NOMO-1 treated with dmso at 0.1 percent for 144 hours (cell line): ENCODE measurements at regions not wholly inside any gene's neighbourhood (a gene's known extent, or its start where the extent isn't known, plus 50 kb on each side); places are given as distances from the start of the nearest gene placed in this dataset.
"Not testable (repeated sequence)": the region's sequence is repeated elsewhere in the genome, so short reads cannot be mapped to it uniquely, and the experiment has no call there.

ENCODE experiments used
- DNase-seq: peaks from one replicate; lab custom pipeline; 2025; ENCODE audit not compliant: unreplicated experiment; lab: John Stamatoyannopoulos, UW

DNA sequence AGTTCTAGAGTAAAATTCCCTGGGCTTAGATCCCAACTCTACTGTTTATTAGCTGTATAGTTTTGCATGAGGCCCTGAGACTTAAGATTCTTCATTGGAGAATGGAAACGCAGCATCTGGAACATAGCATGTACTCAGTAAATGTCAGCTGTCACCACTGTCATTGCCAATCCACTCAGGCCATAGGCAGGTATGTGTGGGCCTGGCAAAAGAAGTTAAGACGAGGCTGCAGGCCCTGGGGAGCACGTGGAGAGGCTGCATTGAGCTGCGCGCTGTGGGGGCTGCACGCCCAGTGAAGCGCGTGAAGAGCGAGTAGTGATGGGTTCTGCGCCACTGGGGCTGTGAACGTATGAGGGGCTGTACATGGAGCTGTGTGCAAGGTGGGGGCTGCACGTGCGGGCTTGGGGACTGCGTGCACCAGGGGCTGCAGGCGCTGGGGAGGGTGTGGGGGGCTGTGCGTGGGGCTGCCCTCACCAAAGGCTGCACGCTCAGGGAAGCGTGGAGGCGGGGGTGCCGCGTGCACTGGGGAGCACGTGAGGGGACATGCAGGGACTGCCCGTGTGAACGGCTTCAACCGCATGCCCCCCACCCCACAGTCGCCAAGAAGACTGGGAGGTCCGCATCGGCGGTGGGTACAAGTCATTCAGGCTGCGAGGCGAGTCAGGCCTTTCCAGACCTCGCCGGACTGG lies 85.5 kb downstream of the PRR15 start:
- DNase-seq: no peak

DNA sequence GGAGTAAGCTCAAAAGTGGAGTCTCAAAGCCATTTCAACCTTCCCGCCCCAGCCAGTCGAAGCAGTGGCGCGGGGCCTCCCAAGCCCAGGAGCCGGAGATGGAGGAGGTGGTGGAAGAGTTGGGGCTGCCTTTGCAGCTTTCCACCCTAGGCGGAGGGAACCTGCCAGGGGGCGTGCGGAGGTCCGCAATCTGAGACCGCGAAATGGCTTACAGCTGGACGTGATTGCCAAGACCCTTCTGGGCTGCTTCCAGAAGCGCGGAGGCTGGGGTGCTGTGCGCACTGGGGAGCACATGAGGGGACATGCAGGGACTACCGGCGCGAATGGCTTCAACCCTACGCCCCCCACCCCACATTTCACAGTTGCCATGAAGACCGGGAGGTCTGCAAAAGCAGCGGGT lies 86.2 kb downstream of the PRR15 start:
- DNase-seq: no peak

DNA sequence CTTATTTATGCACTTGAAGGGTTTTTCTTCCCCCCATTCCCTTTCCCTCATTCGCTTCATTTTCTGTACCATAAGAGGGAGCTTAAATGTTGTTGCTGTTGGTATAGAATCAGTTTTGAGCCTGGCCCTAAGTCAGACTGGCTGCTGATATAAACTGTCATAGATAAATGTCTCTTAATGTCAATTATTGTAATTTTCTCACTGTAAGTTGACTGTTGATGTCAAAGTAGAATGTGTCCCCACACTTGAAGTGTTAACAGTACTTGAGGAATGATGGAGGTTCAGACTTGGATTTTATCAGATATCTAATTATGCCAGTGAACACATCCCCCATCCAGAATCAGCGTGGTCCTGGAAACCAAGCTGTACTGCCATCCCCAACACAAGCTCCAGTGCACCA lies 87.8 kb downstream of the PRR15 start:
- no peak for DNase-seq

DNA sequence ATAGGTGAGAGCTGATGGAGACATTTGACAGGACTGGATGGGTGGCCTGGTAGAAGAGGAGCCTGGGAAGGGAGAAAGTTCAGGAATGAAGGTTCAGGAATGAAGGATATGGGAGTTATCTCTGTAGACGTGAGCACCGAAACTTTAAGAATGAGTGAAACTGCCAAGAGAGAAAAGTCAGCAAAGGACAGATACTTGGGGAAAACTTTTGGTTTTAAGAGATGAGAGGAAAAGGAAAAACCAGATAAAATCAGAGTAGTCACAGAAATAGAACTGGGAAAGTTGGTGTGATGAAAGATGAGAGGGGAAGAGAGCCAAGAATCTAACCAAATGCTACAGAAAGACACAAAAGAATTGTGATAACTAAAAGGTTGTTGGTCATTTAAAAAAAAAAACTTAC lies 88.9 kb downstream of the PRR15 start:
- no peak for DNase-seq

DNA sequence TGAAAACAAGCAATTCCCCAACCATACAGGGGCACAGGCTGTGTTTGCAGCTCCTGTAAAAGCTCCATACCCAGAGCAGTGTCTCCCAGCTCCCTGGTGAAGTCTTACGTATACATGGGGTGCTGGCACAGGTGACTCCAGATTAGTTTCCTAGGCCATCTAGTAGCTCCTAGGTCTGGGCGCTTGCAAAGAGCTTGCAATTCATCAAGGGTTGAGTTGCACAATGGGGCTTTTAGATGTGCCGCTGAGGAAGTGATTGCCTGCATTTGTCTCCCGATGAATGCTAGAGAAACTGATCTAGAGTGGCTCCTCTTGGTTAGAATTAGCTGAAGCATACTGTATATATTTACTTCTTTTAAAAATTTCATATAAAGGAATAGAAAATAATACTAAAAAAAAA lies 90.7 kb downstream of the PRR15 start:
- DNase-seq: not testable (repeated sequence)

DNA sequence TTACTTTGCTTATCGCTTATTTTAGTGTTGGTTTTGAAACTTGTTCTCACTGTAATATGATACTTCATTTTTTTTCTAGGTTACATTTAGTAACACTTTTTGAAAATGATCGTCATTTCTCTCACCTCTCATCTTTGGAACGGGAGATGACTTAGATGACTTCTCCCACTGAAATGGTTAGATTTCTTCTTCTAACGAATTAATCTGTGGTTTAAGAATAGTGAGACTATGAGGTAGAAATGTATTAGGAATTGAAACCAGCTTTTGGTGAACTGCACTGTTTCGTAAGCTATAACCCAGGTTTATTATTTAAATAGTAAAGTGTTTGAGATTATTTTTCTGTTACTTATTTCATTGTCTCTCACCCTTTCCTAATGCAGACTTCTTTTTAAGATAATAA lies 93.7 kb downstream of the PRR15 start:
- no peak for DNase-seq

DNA sequence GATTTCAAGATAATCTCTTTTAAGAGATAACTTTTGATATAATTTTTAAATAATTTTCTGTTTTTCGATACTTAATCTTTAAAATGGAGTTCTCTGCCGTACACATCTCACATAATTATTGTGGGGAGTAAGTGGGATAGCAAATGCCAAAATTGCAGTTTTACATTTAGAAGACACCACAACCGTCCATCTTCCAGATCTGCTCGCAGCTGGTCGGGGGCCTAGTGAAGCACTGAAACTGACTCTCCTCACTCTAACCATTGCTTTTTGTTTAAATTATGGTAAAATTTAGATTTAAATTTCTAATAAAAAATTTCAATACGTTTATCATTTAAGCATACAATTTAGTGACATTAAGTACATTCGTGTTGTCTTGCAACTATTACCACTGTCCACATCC lies 94.2 kb downstream of the PRR15 start:
- DNase-seq: no peak

DNA sequence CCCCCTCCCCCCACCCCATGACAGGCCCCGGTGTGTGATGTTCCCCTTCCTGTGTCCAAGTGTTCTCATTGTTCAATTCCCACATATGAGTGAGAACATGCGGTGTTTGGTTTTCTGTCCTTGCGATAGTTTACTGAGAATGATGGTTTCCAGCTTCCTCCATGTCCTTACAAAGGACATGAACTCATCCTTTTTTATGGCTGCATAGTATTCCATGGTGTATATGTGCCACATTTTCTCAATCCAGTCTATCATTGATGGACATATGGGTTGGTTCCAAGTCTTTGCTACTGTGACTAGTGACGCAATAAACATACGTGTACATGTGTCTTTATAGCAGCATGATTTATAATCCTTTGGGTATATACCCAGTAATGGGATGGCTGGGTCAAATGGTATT lies 95.6 kb downstream of the PRR15 start:
- DNase-seq: not testable (repeated sequence)

DNA sequence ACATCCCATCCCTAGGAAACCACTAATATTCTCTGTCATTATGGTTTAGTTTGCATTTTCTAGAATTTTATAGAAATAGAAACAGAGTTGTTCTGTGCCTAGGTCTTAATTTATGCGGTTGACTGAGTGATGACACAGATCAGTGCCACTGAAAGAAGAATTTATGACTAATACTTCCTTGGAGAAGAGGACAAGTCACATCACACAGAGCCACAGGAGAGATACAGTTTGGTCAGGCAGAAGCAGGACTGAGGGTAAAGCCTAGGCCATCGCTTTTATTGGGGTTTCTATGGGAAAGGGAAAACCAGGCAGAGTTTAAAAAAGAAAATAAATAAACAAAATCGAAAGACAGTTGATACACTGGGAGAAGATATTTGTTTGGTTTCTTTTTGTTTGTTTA lies 99.3 kb downstream of the PRR15 start:
- DNase-seq: not testable (repeated sequence)

DNA sequence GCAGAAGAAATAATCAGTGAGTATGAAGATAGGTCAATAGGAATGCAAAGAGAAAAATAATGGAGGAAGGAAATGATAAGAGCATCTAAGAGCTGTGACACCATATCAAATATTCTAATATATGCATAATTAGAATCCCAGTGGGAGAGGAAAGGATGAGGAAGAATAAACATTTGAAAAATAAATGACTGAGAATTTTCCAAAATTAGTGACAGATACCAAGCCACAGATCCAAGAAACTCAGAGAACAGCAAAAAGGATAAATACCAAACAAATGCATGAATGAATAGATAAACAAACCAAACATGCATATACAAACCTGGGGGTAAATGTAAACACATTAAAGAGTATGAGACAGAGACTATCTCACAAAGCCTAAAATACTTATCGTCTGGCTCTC lies 101.4 kb downstream of the PRR15 start:
- not testable (repeated sequence) for DNase-seq

DNA sequence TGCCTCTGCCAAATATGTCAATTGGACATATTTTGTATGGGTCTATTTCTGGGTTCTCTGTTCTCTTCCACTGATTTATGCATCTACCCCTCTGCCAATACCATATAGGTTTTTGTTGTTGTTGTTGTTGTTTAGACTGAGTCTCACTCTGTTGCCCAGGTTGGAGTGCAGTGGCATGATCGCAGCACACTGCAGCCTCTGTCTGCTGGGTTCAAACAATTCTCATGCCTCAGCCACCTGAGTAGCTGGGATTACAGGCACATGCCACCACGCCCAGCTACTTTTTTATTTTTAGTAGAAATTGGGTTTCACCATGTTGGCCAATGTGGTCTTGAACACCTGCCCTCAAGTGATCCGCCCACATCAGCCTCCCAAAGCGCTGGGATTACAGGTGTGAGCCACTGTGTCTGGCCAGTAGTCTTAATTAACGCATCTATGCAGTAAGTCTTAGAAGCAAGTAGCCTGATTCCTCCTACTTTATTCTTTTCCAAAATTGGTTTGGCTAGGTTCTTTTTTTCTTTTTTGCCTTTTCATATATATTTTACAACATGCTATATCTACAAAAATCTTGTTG lies 103.5 kb downstream of the PRR15 start:
- not testable (repeated sequence) for DNase-seq

DNA sequence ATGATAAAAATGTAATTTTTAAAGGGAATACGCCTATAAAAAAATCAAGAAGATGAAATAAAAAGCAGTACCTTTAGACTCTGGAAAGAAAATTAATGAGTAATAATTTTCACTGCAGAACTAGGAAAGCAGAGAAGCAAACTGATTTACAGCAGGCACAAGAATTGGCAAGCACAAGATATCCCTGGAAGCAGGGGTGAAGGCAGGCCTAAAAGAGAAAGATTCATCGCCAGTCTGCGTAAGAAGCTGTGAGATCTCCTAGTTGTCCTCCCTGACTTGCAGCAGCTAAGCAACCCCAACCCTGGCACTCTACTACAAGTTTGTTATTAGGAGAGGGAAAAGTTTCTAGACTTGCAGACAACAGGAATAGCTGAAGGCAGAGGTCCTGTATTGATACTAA lies 107.7 kb downstream of the PRR15 start:
- DNase-seq: not testable (repeated sequence)

DNA sequence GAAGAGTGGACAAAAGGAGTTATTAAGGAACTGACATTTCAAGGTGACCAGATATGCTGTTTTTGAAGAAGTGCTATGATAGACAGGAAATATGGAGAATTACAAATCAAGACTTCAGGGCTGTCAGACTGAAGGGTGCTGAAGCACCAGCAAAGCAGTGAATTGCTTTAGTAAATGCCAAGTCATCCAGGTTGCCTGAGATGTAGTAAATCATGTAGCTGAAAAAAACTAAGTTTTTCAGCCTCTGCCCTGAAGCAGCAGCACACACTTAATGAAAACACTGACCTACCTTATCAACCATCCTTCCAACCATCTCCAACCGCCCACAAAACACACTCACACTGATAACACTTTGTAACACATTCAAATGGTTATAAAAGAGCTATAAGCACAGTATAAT lies 110.0 kb downstream of the PRR15 start:
- not testable (repeated sequence) for DNase-seq

DNA sequence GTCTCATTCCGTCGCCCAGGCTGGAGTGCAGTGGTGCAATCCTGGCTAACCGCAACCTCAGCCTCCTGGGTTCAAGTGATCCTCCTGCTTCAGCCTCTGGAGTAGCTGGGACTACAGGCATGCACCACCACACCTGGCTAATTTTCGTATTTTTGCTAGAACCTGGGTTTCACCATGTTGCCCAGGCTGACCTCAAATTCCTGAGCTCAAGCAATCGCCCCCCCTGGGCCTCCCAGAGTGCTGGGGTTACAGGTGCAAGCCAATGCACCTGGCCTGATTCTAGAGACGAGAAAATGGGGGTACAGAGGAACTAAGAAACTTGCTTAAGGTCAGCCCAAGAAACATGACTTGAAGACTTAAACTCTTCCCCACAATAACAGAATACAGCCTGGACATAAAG lies 111.0 kb downstream of the PRR15 start:
- DNase-seq: not testable (repeated sequence)

DNA sequence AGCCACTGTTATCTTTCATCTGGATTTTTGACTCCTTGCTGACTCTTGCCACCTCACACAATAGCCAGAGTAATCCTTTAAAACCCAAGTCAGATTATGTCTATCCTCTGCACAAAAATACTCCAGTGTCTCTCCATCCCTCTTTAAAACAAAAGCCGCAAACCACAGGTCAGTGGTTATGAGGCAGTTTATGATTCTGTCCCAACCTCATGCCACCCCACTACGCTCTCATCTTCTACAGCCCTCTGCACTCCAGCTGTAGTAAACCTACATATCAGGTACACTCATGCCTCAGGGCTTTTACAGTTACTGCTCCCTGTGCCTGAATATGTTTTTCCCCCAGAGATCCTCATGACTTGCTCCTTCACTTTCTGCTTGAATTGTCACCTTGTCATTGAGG lies 113.6 kb downstream of the PRR15 start:
- not testable (repeated sequence) for DNase-seq

DNA sequence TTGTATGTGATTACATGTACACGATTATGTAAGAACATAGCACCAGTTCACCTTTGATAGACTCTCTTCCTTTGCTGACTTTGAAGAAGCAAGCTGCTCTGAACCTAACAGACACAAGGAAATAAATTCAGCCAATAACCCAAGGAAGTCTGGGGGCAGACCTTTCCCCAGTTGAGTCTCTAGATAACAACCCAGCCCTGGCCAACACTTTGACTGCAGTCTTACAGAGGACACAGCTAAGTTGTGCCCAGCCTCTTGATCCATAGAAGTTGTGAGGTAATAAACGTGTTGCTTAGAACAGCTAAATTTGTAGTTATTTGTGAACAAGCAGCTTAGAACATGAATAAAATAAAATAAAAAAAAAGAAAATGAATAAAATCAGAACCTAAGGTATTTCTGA lies 116.3 kb downstream of the PRR15 start:
- DNase-seq: not testable (repeated sequence)

DNA sequence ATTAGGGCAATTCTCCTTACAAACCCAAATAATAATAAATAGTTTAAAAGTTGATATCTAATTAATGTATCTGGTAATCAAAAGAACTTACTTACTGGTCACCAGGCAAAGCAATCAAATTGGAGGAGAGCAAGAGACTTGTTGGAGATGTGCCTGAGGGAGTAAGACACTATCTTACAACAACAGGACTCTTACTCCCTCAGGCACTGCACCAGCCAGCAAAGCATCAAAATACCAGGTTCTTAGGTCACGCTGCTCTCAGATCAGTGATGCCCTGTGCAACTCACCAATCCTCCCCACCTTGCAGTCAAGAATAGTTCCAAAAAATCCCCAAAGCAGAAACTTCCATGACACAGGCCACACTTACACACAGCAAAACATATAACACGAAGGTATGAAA lies 117.0 kb downstream of the PRR15 start:
- DNase-seq: not testable (repeated sequence)

DNA sequence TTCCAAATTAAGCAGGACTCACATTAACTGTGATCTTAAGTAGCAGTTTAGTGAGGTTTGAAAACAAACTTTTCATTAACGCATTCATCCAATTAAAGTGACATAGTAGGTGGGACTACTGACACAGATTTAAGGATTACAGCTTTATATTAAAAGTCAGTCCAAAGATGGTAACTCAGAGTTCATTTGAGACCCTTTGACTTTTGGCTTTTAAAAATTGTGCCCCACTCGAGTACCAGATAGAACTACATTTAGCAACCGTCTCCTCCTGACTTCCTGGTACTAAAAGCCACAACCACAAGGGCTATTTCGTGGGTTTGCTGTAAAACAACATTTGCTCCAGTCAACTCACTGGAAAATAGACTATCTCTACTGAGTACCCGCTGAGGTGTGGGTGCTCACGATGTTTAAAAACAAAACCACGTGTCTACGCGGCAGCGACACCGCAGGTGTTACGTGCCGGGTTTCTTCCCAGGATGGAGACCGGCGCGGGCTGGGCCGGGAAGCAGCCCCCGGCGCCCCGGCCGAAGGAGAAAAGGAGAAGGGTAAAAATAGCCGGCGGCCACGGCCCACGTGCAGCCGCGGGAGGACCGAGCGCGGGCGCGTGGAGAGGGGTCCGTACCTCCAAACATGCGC lies 120.6 kb downstream of the PRR15 start:
- DNase-seq: peak; percentile 4

DNA sequence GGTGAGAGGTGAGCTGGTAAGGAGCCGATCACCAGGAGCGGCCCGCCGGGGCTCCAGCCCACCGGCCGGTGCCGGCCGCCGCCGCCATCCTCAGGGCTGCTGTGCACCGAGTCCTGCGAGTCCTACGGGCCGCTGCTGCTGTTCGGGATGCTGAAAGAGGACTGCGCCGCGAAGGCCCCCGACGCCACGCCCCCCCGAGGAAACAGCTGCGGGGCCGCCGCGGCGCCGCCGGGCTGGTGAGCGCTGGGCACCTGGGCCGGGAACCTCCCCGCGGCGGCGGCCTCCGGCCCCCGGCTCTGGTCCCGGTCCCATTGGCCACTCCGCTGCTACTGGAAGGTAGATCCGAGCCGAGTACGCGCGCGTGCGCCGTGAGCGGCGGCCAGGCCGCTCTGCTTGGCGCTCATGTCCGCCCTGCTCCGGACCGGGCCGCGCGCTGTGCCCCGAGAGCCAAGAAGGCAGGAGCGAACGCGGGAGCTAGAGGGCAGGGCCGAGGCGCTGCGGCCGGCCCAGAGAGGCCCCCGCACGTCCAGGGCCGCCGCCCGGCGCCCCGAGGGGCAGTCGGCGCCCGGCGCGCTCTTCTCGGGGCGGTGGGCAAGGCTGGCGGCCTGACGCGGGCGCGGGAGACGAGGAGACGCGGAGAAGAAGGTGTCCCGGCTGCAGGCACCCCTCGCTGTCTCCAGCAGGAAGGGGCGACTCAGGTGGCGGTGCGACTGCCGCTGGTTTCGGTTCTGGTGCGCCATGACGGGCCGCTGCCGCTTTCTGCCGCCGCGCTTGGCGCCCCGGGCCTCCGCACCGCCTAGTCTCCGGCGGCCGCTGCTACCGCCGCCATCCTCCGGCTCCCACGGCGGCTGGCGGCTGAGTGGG lies 121.3 kb upstream of the WIPF3 start:
- DNase-seq: peak; percentile 1

DNA sequence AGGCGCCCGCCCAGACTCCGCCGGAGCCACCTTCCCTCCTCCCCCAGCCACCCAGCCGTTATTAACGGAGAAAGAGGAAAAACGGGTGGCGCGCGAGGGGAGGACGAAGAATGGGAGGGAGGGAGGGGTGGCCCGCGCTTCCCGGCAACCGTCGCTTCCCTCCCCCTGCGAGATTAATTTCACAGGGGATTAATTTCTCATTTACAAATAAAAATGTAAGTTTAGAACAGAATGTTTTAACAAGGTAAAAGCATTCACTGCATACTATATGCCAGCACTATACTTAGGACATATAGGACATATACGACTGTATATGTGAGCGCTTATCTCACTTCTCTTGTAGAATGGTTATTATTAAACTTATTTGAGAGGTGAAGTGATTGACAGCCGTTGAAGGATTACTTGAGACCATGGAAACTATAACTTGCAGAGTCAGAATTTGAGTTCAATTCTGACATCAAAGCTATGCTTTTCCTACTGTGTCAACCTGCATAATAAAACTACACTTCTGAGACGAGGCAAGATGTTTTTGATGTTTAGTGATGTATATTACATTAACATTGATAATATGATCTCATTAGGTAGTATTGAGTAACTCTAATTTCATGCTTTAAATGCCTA lies 120.5 kb upstream of the WIPF3 start:
- DNase-seq: not testable (repeated sequence)

DNA sequence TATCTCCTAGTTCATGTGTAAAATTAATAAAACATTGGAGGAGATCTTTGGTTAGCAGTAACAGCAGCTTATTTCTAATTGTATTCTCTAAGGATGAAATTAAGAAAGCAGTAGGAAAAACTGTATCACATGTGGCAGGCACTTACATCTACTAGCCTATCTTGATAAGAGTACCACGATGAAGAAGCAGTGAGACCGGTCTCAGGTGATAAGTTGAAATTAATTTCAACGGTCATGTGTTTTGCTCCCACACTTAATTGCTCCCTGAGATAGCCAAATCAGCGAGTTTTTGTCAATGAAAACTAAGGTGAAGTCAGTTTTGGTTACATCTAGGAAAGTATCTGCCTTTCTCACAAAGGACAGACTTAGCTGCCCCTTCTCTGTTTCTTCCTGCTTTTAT lies 115.8 kb upstream of the WIPF3 start:
- DNase-seq: not testable (repeated sequence)
